Esophagus (tissue), 2 donors: ENCODE measurements at regions not wholly inside any gene's neighbourhood (a gene's known extent, or its start where the extent isn't known, plus 50 kb on each side); places are given as distances from the start of the nearest gene placed in this dataset.
"Not testable (repeated sequence)": the region's sequence is repeated elsewhere in the genome, so short reads cannot be mapped to it uniquely, and the experiment has no call there.

ENCODE experiments used
- H3K27ac ChIP-seq, 2 donors: one replicate each; pipeline ENCODE4 v1.5.1; 2013; ENCODE audit warnings: low read depth in 2 of 2, mild to moderate bottlenecking in 2 of 2, inconsistent platforms in 1 of 2, low read length in 1 of 2, moderate library complexity in 1 of 2
- H3K27me3 ChIP-seq, 2 donors: one replicate each; pipeline ENCODE4 v1.6.1; 2013; ENCODE audit warnings: low read length in 2 of 2, control low read depth in 1 of 2, mild to moderate bottlenecking in 1 of 2; ENCODE audit not compliant: insufficient read depth in 2 of 2, control insufficient read depth in 1 of 2
- H3K36me3 ChIP-seq, 2 donors: one replicate each; pipeline ENCODE4 v1.6.1; 2013; ENCODE audit warnings: low read length in 1 of 2; ENCODE audit not compliant: control insufficient read depth in 2 of 2, insufficient read depth in 2 of 2
- H3K4me1 ChIP-seq, 2 donors: one replicate each; pipeline ENCODE4 v1.6.1; 2013; ENCODE audit warnings: low read length in 1 of 2; ENCODE audit not compliant: control insufficient read depth in 2 of 2, insufficient read depth in 2 of 2
- H3K4me3 ChIP-seq, 2 donors: one replicate each; pipeline ENCODE4 v1.5.1; 2013; ENCODE audit warnings: low read length in 2 of 2, mild to moderate bottlenecking in 2 of 2, low read depth in 1 of 2, moderate library complexity in 1 of 2
- H3K9me3 ChIP-seq, 2 donors: one replicate each; pipeline ENCODE4 v1.6.1; 2013; ENCODE audit warnings: mild to moderate bottlenecking in 2 of 2, low read depth in 1 of 2, low read length in 1 of 2, moderate library complexity in 1 of 2; ENCODE audit not compliant: control insufficient read depth in 2 of 2, insufficient read depth in 1 of 2
- WGBS, 2 donors: extraction: QIAGEN DNeasy Blood & Tissue Kit; methylation state at CpG; one replicate each; pipeline ENCODE4 v1.1.7; 2013; 5-methylcytosine and 5-hydroxymethylcytosine counted together
- donor health status: healthy with polysubstance abuse.
- donor health status: Bipolar disorder and iron deficiency.

DNA sequence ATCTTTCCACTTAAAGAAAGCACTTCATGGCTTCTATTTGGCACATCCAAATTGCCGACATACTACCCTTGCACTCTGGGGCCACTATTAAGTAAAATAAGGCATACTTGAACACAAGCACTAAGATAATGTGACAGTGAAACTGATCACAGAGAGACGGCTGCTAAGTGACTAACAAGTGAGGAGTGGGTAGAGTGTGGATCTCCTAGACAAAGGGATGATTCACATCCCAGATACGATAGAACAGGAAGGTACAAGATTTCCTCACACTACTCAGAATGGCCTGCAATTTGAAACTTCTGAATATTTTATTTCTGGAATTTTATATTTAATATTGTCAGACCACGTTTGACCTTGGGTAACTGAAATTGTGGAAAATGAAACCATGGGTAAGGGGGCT lies 1721.8 kb upstream of the SPRY2 start:
- Histone ChIP-seq H3K27ac (no peak overlapping the region), H3K4me3 (no peak overlapping the region), H3K36me3 (no peaks in the 10 kb centered on the region), H3K4me1 (no peaks in the 10 kb centered on the region), H3K27me3 (no peaks in the 10 kb centered on the region), H3K9me3 (no peaks in the 10 kb centered on the region)
- WGBS, 2 donors = 62 to 76% methylated on average over 4 of the region's 4 CpGs

DNA sequence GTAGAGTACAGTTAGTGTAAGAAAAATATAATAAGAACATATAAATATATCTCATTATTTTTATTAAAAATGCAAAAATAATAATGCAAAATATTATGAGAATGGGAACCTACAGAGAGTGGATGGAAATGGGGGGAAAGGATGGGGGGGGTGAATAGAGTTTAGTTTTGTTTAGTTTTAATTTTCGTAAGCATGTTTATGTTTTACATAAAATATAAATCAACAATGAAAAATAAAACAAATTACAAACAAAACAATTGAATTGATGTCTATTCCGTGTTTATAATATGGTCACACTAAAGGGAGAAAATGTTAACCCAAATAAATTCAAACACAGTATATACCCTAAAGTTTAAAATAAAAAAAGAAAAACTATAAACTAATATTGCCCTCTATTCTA lies 1717.4 kb upstream of the SPRY2 start:
- Histone ChIP-seq H3K4me1 (no peaks in the 10 kb centered on the region), H3K27me3 (no peaks in the 10 kb centered on the region), H3K27ac (no peak overlapping the region), H3K36me3 (no peaks in the 10 kb centered on the region), H3K9me3 (no peaks in the 10 kb centered on the region), H3K4me3 (no peak overlapping the region)
- WGBS, 2 donors = 65 to 85% methylated on average over 2 of the region's 2 CpGs

DNA sequence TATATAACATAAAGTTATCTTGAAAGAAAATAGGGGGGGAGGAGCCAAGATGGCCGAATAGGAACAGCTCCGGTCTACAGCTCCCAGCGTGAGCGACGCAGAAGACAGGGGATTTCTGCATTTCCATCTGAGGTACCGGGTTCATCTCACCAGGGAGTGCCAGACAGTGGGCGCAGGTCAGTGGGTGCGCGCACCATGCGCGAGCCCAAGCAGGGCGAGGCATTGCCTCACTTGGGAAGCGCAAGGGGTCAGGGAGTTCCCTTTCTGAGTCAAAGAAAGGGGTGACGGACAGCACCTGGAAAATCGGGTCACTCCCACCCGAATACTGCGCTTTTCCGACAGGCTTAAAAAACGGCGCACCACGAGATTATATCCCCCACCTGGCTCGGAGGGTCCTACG lies 1704.4 kb upstream of the SPRY2 start:
- 91 to 95% methylated on average over 18 to 23 of the region's 23 CpGs for WGBS, 2 donors
- H3K27ac ChIP-seq, H3K4me3 ChIP-seq, H3K4me1 ChIP-seq, H3K36me3 ChIP-seq, H3K9me3 ChIP-seq, H3K27me3 ChIP-seq: not testable (repeated sequence)

DNA sequence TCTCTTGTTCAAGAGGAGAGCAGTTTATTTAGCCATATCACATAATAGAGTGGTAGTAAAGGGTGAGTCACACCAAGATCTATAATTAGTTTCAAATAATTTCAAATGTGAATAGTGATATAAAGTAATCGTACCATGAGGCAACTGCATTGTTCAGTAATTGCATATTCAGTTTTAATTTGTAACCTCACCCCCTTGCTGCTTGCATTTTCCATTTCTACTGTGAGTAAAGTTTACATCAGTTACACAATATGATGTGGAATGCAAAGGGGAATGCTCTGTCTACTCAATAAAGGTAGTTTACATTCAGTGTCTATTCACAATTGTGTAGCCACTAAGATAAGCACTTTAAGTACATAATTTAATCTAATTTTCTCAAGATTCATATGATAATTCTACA lies 1695.7 kb upstream of the SPRY2 start:
- Histone ChIP-seq H3K9me3 (no peaks in the 10 kb centered on the region), H3K4me3 (no peak overlapping the region), H3K27me3 (no peaks in the 10 kb centered on the region), H3K4me1 (no peaks in the 10 kb centered on the region), H3K27ac (no peak overlapping the region), H3K36me3 (no peaks in the 10 kb centered on the region)
- 64 to 66% methylated on average over 1 of the region's 1 CpG for WGBS, 2 donors

DNA sequence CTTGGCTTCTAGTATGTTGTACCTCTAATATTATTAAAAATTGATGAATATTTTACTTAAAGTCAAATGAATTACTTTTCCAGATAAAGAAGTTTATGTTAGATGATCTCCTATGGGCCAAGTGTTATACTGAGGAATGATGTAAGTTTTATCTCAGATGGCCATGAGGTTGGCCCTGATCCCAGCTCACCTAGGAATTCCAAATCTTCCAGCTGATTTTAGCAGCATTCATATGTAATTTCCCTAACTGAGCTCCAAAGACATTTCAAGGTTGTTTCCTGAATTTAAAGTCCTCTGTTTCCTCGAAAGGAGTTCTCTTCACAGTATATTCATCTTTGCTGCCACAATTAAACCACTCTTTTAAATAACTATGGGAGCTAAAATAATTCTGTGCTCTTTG lies 1670.4 kb upstream of the SPRY2 start:
- H3K36me3 ChIP-seq = no peaks in the 10 kb centered on the region
- no peaks in the 10 kb centered on the region for H3K9me3 ChIP-seq
- no peak overlapping the region for H3K27ac ChIP-seq
- WGBS, 2 donors = 46 to 50% methylated on average over 1 of the region's 1 CpG
- no peaks in the 10 kb centered on the region for H3K27me3 ChIP-seq
- H3K4me1 ChIP-seq = no peaks in the 10 kb centered on the region
- H3K4me3 ChIP-seq = no peak overlapping the region

DNA sequence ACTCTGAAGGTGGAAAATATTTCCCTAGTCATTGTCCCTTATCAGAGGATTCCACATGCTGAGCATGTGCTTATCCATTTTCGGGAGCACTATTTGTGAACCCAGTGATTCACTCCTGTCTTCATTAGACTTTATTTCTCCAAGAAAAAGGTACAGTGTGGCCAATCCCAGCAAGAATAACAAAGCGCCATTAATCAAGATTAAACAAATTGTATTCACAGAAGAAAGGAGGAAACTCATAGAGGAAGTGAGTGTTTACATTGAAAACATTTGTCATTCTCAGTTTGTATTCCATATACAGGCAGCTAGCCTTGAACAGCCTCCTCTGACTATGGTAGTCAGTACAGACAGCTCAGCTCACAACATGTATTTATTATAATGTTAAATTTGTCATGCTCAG lies 1669.9 kb upstream of the SPRY2 start:
- H3K4me1 ChIP-seq = no peaks in the 10 kb centered on the region
- WGBS, 2 donors = 34 to 39% methylated on average over 2 of the region's 2 CpGs
- no peak overlapping the region for H3K27ac ChIP-seq
- H3K36me3 ChIP-seq = no peaks in the 10 kb centered on the region
- no peaks in the 10 kb centered on the region for H3K27me3 ChIP-seq
- H3K9me3 ChIP-seq = no peaks in the 10 kb centered on the region
- no peak overlapping the region for H3K4me3 ChIP-seq

DNA sequence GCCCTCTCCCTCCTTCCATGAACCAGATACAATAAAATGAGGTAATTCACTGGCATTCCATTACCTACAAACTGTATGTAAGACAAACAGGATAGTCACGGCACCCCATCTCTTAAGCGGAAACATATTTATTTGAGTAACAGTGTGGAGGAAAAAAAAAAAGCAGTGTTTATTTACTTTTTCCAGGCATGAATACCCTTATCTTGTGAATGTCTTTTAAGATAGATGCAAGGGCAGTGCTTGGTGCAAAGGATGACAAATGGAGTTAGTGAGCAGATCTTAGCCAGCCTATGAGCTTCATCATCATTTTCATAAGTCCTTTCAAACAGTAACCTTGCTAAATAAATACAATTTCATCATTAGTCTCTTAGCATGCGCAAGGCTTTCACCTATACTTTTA lies 1661.8 kb upstream of the SPRY2 start:
- no peaks in the 10 kb centered on the region for H3K9me3 ChIP-seq
- WGBS, 2 donors = 77 to 85% methylated on average over 3 of the region's 3 CpGs

DNA sequence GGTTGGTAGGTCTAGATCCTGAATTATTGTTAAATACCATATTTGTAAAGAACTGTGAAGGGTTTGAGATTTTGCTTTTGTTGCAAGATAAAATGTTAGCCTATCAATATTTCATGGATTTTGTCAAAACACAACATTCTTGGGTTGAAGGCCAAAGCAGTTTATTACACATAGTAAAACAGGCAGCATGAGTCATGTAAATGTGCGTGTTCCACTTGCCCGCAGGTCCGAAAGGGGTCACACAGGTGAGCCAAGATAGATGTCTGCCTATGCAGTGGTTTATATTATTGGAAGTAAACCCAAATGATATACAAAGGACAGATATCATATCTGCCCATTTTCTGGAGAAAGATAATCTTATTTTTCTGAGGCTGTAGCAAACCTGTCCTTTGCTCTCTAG lies 1654.4 kb upstream of the SPRY2 start:
- Histone ChIP-seq H3K36me3 (no peaks in the 10 kb centered on the region), H3K9me3 (no peaks in the 10 kb centered on the region), H3K4me1 (no peaks in the 10 kb centered on the region), H3K27me3 (no peaks in the 10 kb centered on the region), H3K27ac (no peak overlapping the region), H3K4me3 (no peak overlapping the region)
- 82 to 91% methylated on average over 3 of the region's 3 CpGs for WGBS, 2 donors

More for the DNA sequence above, 1661.8 kb upstream of the SPRY2 start:
- Histone ChIP-seq H3K27me3 (no peaks in the 10 kb centered on the region), H3K36me3 (no peaks in the 10 kb centered on the region), H3K27ac (no peak overlapping the region), H3K4me1 (no peaks in the 10 kb centered on the region), H3K4me3 (no peak overlapping the region)

DNA sequence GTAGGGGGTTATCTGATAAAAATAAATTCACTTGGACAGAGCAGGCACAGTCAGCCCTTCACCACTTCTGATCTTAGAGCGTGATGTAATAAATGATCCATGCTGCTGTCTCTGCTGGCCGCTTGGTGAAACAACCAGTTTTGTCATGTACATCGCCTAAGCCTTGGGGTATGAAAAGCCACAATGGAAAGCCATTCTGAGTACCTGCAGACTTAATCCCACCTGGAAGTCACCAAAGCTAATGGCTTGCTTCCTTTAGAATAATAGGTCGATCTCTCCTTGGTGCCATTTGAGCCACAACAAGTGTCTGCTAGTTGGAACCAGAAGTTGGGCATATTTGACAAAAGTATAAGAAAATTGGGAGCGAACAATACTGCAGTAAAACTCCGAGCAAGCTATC lies 1649.7 kb upstream of the SPRY2 start:
- Histone ChIP-seq H3K4me3 (no peak overlapping the region), H3K27ac (no peak overlapping the region), H3K36me3 (no peaks in the 10 kb centered on the region), H3K9me3 (no peaks in the 10 kb centered on the region), H3K27me3 (no peaks in the 10 kb centered on the region), H3K4me1 (no peaks in the 10 kb centered on the region)
- WGBS, 2 donors = 87% methylated on average over 6 of the region's 6 CpGs

DNA sequence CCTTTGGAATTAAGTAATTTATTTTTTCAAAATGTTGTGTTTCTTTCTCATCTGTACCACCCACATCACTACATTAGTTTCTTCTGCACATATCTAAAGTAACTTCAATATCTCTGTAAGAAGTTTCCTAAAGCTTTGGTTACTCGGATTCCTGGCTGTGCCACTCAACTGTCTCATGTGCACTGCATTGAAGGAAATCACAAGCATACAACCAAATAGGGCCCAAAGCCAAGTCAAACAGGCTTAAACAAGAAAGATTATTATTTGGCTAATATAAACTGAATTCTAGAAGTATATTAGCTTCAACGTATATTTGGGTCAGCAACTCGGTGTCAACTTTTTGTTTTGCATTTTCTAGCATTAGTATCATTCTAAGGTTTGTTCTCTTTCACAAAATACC lies 1647.6 kb upstream of the SPRY2 start:
- Histone ChIP-seq H3K27me3 (no peaks in the 10 kb centered on the region), H3K9me3 (no peaks in the 10 kb centered on the region), H3K27ac (no peak overlapping the region), H3K4me3 (no peak overlapping the region), H3K36me3 (no peaks in the 10 kb centered on the region), H3K4me1 (no peaks in the 10 kb centered on the region)
- WGBS, 2 donors = 17 to 22% methylated on average over 3 of the region's 3 CpGs
